Panc1 (cell line): ENCODE measurements at regions not wholly inside any gene's neighbourhood (a gene's known extent, or its start where the extent isn't known, plus 50 kb on each side); places are given as distances from the start of the nearest gene placed in this dataset.

Experiments
- POLR2AphosphoS5 ChIP-seq: IDR thresholded peaks from 2 replicates; pipeline ENCODE4 v1.6.1; 2012; ENCODE audit warnings: mild to moderate bottlenecking, low read depth, low read length, moderate library complexity
- TF ChIP-seq, protein P1 (sequence below): fragments of 450-650 bp; IDR thresholded peaks from 2 replicates; pipeline ENCODE4 v1.5.1; 2017; ENCODE audit warnings: mild to moderate bottlenecking
- TF ChIP-seq, protein P2 (sequence below), 2 experiments: IDR thresholded peaks; 2 replicates each; pipeline ENCODE4 v1.6.1; 2011 to 2012; ENCODE audit warnings: low read depth in 2 of 2, control low read depth in 1 of 2, low read length in 1 of 2, mild to moderate bottlenecking in 1 of 2, moderate library complexity in 1 of 2; ENCODE audit not compliant: insufficient read depth in 1 of 2

DNA sequence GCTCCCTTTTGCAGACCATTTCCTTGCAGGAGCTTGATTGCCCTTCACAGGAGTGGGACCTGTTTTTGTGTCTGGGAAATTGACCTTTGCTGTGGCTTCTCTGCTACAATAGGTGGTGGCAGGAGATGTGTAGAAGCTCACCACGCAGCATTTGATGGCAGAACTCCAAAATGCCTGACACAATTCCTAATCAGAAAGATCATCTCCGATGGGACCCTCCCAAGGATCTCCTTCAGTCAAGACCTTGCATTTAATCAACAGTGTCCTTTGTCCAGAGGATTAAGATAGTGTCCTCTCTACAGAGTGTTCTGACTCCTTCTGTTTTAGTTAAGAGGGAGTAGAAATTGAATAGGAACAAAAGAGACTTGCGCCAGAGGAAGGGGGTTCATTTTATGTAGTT lies 83.6 kb upstream of the DDHD1 start:
- TF ChIP-seq, protein P1, sequence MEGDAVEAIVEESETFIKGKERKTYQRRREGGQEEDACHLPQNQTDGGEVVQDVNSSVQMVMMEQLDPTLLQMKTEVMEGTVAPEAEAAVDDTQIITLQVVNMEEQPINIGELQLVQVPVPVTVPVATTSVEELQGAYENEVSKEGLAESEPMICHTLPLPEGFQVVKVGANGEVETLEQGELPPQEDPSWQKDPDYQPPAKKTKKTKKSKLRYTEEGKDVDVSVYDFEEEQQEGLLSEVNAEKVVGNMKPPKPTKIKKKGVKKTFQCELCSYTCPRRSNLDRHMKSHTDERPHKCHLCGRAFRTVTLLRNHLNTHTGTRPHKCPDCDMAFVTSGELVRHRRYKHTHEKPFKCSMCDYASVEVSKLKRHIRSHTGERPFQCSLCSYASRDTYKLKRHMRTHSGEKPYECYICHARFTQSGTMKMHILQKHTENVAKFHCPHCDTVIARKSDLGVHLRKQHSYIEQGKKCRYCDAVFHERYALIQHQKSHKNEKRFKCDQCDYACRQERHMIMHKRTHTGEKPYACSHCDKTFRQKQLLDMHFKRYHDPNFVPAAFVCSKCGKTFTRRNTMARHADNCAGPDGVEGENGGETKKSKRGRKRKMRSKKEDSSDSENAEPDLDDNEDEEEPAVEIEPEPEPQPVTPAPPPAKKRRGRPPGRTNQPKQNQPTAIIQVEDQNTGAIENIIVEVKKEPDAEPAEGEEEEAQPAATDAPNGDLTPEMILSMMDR: no peak
- TF ChIP-seq POLR2AphosphoS5: no peak
- TF ChIP-seq, protein P2, sequence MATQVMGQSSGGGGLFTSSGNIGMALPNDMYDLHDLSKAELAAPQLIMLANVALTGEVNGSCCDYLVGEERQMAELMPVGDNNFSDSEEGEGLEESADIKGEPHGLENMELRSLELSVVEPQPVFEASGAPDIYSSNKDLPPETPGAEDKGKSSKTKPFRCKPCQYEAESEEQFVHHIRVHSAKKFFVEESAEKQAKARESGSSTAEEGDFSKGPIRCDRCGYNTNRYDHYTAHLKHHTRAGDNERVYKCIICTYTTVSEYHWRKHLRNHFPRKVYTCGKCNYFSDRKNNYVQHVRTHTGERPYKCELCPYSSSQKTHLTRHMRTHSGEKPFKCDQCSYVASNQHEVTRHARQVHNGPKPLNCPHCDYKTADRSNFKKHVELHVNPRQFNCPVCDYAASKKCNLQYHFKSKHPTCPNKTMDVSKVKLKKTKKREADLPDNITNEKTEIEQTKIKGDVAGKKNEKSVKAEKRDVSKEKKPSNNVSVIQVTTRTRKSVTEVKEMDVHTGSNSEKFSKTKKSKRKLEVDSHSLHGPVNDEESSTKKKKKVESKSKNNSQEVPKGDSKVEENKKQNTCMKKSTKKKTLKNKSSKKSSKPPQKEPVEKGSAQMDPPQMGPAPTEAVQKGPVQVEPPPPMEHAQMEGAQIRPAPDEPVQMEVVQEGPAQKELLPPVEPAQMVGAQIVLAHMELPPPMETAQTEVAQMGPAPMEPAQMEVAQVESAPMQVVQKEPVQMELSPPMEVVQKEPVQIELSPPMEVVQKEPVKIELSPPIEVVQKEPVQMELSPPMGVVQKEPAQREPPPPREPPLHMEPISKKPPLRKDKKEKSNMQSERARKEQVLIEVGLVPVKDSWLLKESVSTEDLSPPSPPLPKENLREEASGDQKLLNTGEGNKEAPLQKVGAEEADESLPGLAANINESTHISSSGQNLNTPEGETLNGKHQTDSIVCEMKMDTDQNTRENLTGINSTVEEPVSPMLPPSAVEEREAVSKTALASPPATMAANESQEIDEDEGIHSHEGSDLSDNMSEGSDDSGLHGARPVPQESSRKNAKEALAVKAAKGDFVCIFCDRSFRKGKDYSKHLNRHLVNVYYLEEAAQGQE (IDR thresholded peaks at IDR 0.05; ENCODE audit: insufficient read depth in 1 of 2, low read depth in 2 of 2, low read length in 1 of 2): no peak
